ENCODE measurements at regions not wholly inside any gene's neighbourhood (a gene's known extent, or its start where the extent isn't known, plus 50 kb on each side); places are given as distances from the start of the nearest gene placed in this dataset.

- no peak for TF ChIP-seq CTCF (IDR thresholded peaks at IDR 0.05)
- no peak for TF ChIP-seq EP300 (IDR thresholded peaks at IDR 0.05)
- no peak for TF ChIP-seq POLR2A (IDR thresholded peaks at IDR 0.05)
Observed at GRCh38 chr4:29521281-29521680, 1198.9 kb upstream of the PCDH7 start.

Measured in suprapubic skin (tissue), 3 donors.